HCT116 (cell line): ENCODE measurements at regions not wholly inside any gene's neighbourhood (a gene's known extent, or its start where the extent isn't known, plus 50 kb on each side); places are given as distances from the start of the nearest gene placed in this dataset.

ENCODE experiments used
- ATAC-seq: fragments of 200-7000 bp; cut with Tn5 transposase; 2 replicates; pipeline ENCODE4 v1.9.1; 2020; ENCODE audit warnings: mild to moderate bottlenecking, moderate library complexity
- BruUV-seq: library from RNA; stranded (reverse); fragments of 400-500 nt; replicated peaks from 2 replicates; lab custom pipeline; 2021; lab: Mats Ljungman, UMichigan
- CTCF ChIA-PET: fragments of 300-600 bp; sonication (Branson Sonifier 250); formaldehyde crosslinking; loops from one replicate; lab custom pipeline; 2021; ENCODE audit warnings: antibody characterized with exemption; lab: Charles Lee
- POLR2A ChIA-PET: fragments of 300-600, 350-600 bp; sonication (Branson Sonifier 250); formaldehyde crosslinking; loops from one replicate; lab custom pipeline; 2021; ENCODE audit warnings: antibody characterized with exemption; lab: Charles Lee
- RAD21 ChIA-PET, 2 experiments: fragments of 300-600 bp; sonication (Branson Sonifier 250); formaldehyde crosslinking; loops; one replicate each; lab custom pipeline; 2023; ENCODE audit warnings: low total read pairs in 2 of 2; ENCODE audit not compliant: uncharacterized antibody in 2 of 2, unreplicated experiment in 2 of 2, low non-redundant PET in 1 of 2; lab: Charles Lee
- DNase-seq: peaks from one replicate; pipeline ENCODE4 v3.0.0-alpha.2; 2010; ENCODE audit warnings: low read depth, low spot score
- H2AFZ ChIP-seq: fragments of 200-600 bp; shearing (Covaris generic), sonication (generic); 2 replicates; pipeline ENCODE4 v1.6.1; 2017; ENCODE audit warnings: low read depth, mixed run types, mixed read lengths, antibody characterized with exemption, low read length; ENCODE audit not compliant: poor library complexity, severe bottlenecking
- H3K27ac ChIP-seq: 2 replicates; pipeline ENCODE4 v1.5.1; 2012; ENCODE audit warnings: low read depth, low read length
- H3K27me3 ChIP-seq: fragments of 200-600 bp; sonication (generic); 2 replicates; pipeline ENCODE4 v1.6.1; 2016; ENCODE audit warnings: mixed run types, low read length, mixed read lengths; ENCODE audit not compliant: insufficient read depth
- H3K36me3 ChIP-seq, 2 experiments: fragments of 200-500 bp in 1 of 2; fragments of 200-600 bp in 1 of 2; sonication (Bioruptor generic) in 1 of 2; sonication (generic) in 1 of 2; 2 replicates each; pipeline versions ENCODE4 v1.5.1 to v1.6.1; 2014 to 2016; ENCODE audit warnings: low read length in 2 of 2, inconsistent platforms in 1 of 2, mixed read lengths in 1 of 2, mixed run types in 1 of 2; ENCODE audit not compliant: insufficient read depth in 2 of 2, control insufficient read depth in 1 of 2
- H3K4me1 ChIP-seq, 2 experiments: fragments of 200-600 bp in 1 of 2; sonication (generic) in 1 of 2; 2 replicates each; pipeline versions ENCODE4 v1.5.1 to v1.6.1; 2012 to 2017; ENCODE audit warnings: low read length in 2 of 2, inconsistent platforms in 1 of 2, mild to moderate bottlenecking in 1 of 2, mixed read lengths in 1 of 2, mixed run types in 1 of 2, moderate library complexity in 1 of 2; ENCODE audit not compliant: insufficient read depth in 2 of 2, control insufficient read depth in 1 of 2
- H3K4me2 ChIP-seq: fragments of 200-600 bp; sonication (generic); 2 replicates; pipeline ENCODE4 v1.6.1; 2017; ENCODE audit warnings: mixed run types, low read length, mixed read lengths
- H3K4me3 ChIP-seq, 2 experiments: fragments of 200-600 bp in 1 of 2; sonication (generic) in 1 of 2; replicated peaks in 1 of 2; 2 replicates each; pipeline ENCODE4 v1.5.1; 2011 to 2016; ENCODE audit warnings: low read length in 2 of 2, control low read depth in 1 of 2, low read depth in 1 of 2, mild to moderate bottlenecking in 1 of 2, mixed read lengths in 1 of 2, mixed run types in 1 of 2
- H3K79me2 ChIP-seq: fragments of 200-600 bp; sonication (generic); 2 replicates; pipeline ENCODE4 v1.6.1; 2017; ENCODE audit warnings: mild to moderate bottlenecking, mixed run types, low read length, moderate library complexity, mixed read lengths; ENCODE audit not compliant: insufficient read depth
- H3K9ac ChIP-seq: fragments of 200-600 bp; sonication (generic); 2 replicates; pipeline ENCODE4 v1.6.1; 2016; ENCODE audit warnings: low read length, mixed read lengths
- H3K9me2 ChIP-seq: fragments of 200-600 bp; sonication (generic), shearing (Covaris generic); 2 replicates; pipeline ENCODE4 v1.6.1; 2017; ENCODE audit warnings: mixed run types, mild to moderate bottlenecking, moderate library complexity; ENCODE audit not compliant: insufficient read depth
- H3K9me3 ChIP-seq, 2 experiments: fragments of 200-500 bp in 1 of 2; fragments of 200-600 bp in 1 of 2; sonication (Bioruptor generic) in 1 of 2; sonication (generic) in 1 of 2; 2 replicates each; pipeline ENCODE4 v1.6.1; 2014 to 2017; ENCODE audit warnings: low read length in 2 of 2, mixed read lengths in 2 of 2, inconsistent platforms in 1 of 2, low read depth in 1 of 2, mild to moderate bottlenecking in 1 of 2, mixed run types in 1 of 2, moderate library complexity in 1 of 2; ENCODE audit not compliant: control insufficient read depth in 1 of 2, insufficient read depth in 1 of 2
- H4K20me1 ChIP-seq: fragments of 200-600 bp; sonication (generic), shearing (Covaris generic); 2 replicates; pipeline ENCODE4 v1.6.1; 2017; ENCODE audit warnings: mixed run types, mild to moderate bottlenecking, moderate library complexity; ENCODE audit not compliant: insufficient read depth
- CBX3 ChIP-seq: IDR thresholded peaks from 2 replicates; pipeline ENCODE4 v1.6.1; 2012; ENCODE audit warnings: low read depth
- CEBPB ChIP-seq: IDR thresholded peaks from 2 replicates; pipeline ENCODE4 v1.6.1; 2012; ENCODE audit warnings: low read depth
- CTCF ChIP-seq, 3 experiments: fragments of 200-600 bp in 1 of 3; sonication (generic) in 1 of 3; IDR thresholded peaks in 2 of 3; conservative IDR thresholded peaks in 1 of 3; 2 replicates each; pipeline ENCODE4 v1.5.1; 2012 to 2017; ENCODE audit warnings: low read depth in 2 of 3, low read length in 2 of 3, antibody characterized with exemption in 1 of 3, borderline replicate concordance in 1 of 3, control low read depth in 1 of 3, mild to moderate bottlenecking in 1 of 3, mixed read lengths in 1 of 3, mixed run types in 1 of 3, moderate library complexity in 1 of 3; ENCODE audit not compliant: insufficient read depth in 1 of 3
- EGR1 ChIP-seq: IDR thresholded peaks from 2 replicates; pipeline ENCODE4 v1.6.1; 2012; ENCODE audit warnings: low read depth
- ELF1 ChIP-seq: IDR thresholded peaks from 2 replicates; pipeline ENCODE4 v1.6.1; 2012; ENCODE audit warnings: low read depth, borderline replicate concordance
- EZH2 ChIP-seq: fragments of 200-600 bp; sonication (generic); IDR thresholded peaks from 2 replicates; pipeline ENCODE4 v1.6.1; 2017; ENCODE audit warnings: antibody characterized with exemption, mixed run types
- EZH2phosphoT487 ChIP-seq: fragments of 200-600 bp; IDR thresholded peaks from 2 replicates; pipeline ENCODE4 v1.6.1; 2018; ENCODE audit warnings: antibody characterized with exemption, borderline replicate concordance
- FOSL1 ChIP-seq: IDR thresholded peaks from 2 replicates; pipeline ENCODE4 v1.6.1; 2012; ENCODE audit warnings: low read depth
- JUND ChIP-seq: IDR thresholded peaks from 2 replicates; pipeline ENCODE4 v1.6.1; 2012
- MAX ChIP-seq: IDR thresholded peaks from 2 replicates; pipeline ENCODE4 v1.6.1; 2012
- POLR2A ChIP-seq: IDR thresholded peaks from 2 replicates; pipeline ENCODE4 v1.7.0; 2011; ENCODE audit warnings: borderline replicate concordance; ENCODE audit not compliant: insufficient read depth, insufficient read length; ENCODE audit errors: extremely low read depth
- POLR2AphosphoS5 ChIP-seq: IDR thresholded peaks from 2 replicates; pipeline ENCODE4 v1.6.1; 2011; ENCODE audit warnings: mild to moderate bottlenecking, low read depth, low read length, moderate library complexity
- SP1 ChIP-seq: IDR thresholded peaks from 2 replicates; pipeline ENCODE4 v1.6.1; 2012; ENCODE audit warnings: low read depth
- TCF7L2 ChIP-seq: IDR thresholded peaks from 2 replicates; pipeline ENCODE4 v1.7.0; 2011; ENCODE audit warnings: borderline replicate concordance, inconsistent platforms; ENCODE audit not compliant: insufficient read depth, insufficient read length; ENCODE audit errors: extremely low read depth
- YY1 ChIP-seq: IDR thresholded peaks from 2 replicates; pipeline ENCODE4 v1.6.1; 2011; ENCODE audit warnings: low read length, low read depth, moderate library complexity, mild to moderate bottlenecking; ENCODE audit not compliant: insufficient replicate concordance; ENCODE audit errors: extremely low read depth
- ZFX ChIP-seq: fragments of 450-650 bp; IDR thresholded peaks from 2 replicates; pipeline ENCODE4 v1.6.1; 2017
- intact Hi-C: fragments of 100-400 bp; cut with micrococcal nuclease; formaldehyde crosslinking; loops from 2 replicates; pipeline ENCODE4 v1.10.0; 2022
- TF ChIP-seq, protein P1 (sequence below): IDR thresholded peaks from 2 replicates; pipeline ENCODE4 v1.6.1; 2012
- TF ChIP-seq, protein P2 (sequence below): IDR thresholded peaks from 2 replicates; pipeline ENCODE4 v1.6.1; 2012; ENCODE audit warnings: low read depth

DNA sequence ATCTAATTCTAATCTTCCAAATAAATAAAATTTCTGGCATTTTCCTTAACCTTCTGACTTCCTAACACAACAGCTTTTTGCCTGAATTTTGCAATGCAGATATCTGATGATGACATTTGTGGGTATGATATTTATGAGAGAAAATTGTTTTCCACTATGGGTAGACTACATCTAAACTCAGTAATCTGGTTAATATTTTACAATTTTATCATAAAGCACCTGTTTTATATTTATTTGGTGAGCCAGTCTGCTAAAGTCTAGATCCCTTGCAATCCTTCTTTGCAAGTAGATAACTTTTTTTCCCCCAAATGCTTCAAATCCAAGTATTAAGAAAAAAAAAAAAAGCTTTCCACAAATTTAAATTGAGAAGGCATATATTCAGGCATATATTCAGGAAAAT, 246.2 kb upstream of the DAB2 start (continued):
- no peak for TF ChIP-seq EZH2phosphoT487
- TF ChIP-seq ELF1 = no peak

GRCh38 chr5:39670391-39670790, 245.6 kb upstream of the DAB2 start:
- no peak overlapping the region for H2AFZ ChIP-seq
- ATAC-seq (no peak), DNase-seq (no peak)
- no peak overlapping the region for H3K9ac ChIP-seq
- no peaks in the 10 kb centered on the region for H3K4me1 ChIP-seq
- H3K79me2 ChIP-seq = no peaks in the 10 kb centered on the region
- H3K9me2 ChIP-seq = no peaks in the 10 kb centered on the region
- POLR2A ChIA-PET = no interaction called here
- CTCF ChIA-PET = interaction anchor here (1.3 kb wide), 1 partner anchor 22 kb away, joined by 3 read pairs; no protein-coding TSS in a partner anchor
- BruUV-seq = no TSS peak
- H3K4me3 ChIP-seq = no peak overlapping the region
- no peaks in the 10 kb centered on the region for H3K36me3 ChIP-seq
- RAD21 ChIA-PET = no interaction called here
- TF ChIP-seq, protein P1, sequence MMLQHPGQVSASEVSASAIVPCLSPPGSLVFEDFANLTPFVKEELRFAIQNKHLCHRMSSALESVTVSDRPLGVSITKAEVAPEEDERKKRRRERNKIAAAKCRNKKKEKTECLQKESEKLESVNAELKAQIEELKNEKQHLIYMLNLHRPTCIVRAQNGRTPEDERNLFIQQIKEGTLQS = no peak
- TF ChIP-seq SP1 (no peak), EZH2 (no peak), ZFX (no peak), ELF1 (no peak), POLR2A (no peak), CTCF (IDR thresholded peaks at IDR 0.05 in 2 of 3, conservative IDR thresholded peaks at IDR 0.05 in 1 of 3; ENCODE audit: borderline replicate concordance in 1 of 3, insufficient read depth in 1 of 3, low read depth in 2 of 3, low read length in 2 of 3) (no peak), MAX (no peak), EZH2phosphoT487 (no peak), CBX3 (no peak), FOSL1 (no peak), EGR1 (no peak), CEBPB (no peak), YY1 (no peak), JUND (no peak), TCF7L2 (no peak), POLR2AphosphoS5 (no peak)
- TF ChIP-seq, protein P2, sequence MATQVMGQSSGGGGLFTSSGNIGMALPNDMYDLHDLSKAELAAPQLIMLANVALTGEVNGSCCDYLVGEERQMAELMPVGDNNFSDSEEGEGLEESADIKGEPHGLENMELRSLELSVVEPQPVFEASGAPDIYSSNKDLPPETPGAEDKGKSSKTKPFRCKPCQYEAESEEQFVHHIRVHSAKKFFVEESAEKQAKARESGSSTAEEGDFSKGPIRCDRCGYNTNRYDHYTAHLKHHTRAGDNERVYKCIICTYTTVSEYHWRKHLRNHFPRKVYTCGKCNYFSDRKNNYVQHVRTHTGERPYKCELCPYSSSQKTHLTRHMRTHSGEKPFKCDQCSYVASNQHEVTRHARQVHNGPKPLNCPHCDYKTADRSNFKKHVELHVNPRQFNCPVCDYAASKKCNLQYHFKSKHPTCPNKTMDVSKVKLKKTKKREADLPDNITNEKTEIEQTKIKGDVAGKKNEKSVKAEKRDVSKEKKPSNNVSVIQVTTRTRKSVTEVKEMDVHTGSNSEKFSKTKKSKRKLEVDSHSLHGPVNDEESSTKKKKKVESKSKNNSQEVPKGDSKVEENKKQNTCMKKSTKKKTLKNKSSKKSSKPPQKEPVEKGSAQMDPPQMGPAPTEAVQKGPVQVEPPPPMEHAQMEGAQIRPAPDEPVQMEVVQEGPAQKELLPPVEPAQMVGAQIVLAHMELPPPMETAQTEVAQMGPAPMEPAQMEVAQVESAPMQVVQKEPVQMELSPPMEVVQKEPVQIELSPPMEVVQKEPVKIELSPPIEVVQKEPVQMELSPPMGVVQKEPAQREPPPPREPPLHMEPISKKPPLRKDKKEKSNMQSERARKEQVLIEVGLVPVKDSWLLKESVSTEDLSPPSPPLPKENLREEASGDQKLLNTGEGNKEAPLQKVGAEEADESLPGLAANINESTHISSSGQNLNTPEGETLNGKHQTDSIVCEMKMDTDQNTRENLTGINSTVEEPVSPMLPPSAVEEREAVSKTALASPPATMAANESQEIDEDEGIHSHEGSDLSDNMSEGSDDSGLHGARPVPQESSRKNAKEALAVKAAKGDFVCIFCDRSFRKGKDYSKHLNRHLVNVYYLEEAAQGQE = no peak
- H3K4me2 ChIP-seq = no peak overlapping the region
- intact Hi-C loops = no loop called here
- no peak overlapping the region for H3K27ac ChIP-seq
- no peaks in the 10 kb centered on the region for H3K9me3 ChIP-seq
- no peaks in the 10 kb centered on the region for H3K27me3 ChIP-seq
- H4K20me1 ChIP-seq = no peaks in the 10 kb centered on the region
